SH-SY5Y (cell line): ENCODE measurements at regions not wholly inside any gene's neighbourhood (a gene's known extent, or its start where the extent isn't known, plus 50 kb on each side); places are given as distances from the start of the nearest gene placed in this dataset.

Experiments
- GATA2 ChIP-seq: IDR thresholded peaks from 2 replicates; pipeline ENCODE4 v1.6.1; 2011; ENCODE audit warnings: mild to moderate bottlenecking, low read depth, low read length
- GATA3 ChIP-seq: IDR thresholded peaks from 2 replicates; pipeline ENCODE4 v1.6.1; 2011; ENCODE audit warnings: low read depth, mild to moderate bottlenecking, low read length, moderate library complexity

DNA sequence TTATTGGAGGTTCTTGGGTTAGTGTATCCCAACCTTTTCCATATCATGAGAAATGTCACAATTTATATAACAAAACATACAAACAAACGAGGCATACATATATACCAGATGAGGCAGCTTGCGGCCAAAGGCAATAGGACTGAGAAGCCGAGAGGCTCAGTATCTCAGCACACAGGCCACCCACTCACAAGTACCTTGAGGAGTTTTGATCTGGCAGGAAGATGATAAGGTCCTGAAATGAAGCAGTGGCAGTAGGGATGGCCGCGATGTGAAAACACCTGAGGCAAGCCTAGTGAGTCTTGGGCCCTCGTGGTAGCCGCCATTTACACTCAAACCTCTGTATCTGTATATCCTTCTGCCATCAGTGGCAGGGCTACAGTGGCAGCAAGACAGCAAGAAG lies 55.3 kb upstream of the PRPS1 start:
- TF ChIP-seq GATA2: no peak
- TF ChIP-seq GATA3: no peak

DNA sequence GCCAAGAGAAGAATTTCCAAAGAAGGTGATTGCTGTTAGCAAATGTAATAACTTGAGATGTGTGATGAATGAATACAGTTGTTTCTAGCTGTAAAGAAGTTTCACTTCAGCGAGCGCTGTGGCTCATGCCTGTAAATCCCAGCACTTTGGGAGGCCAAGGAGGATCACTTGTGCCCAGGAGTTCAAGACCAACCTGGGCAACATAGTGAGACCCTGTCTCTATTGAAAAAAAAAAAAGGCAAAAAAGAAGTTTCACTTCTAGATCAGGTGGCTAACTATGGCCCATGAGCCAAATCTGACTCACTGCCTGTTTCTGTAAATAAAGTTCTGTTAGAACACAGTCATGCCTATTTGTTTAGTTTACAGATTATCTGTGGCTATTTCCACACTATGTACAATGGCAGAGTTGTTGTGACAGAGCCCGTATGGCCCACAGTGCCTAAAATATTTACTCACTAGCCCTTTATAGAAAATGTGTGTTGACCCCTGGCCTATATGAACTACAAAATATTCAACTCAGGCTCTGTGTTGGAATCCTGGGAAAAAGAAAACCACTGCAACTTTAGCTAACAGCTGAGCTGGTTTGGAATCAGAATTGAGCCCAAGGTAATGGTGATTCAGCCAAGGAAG lies 54.1 kb upstream of the PRPS1 start:
- TF ChIP-seq GATA3: no peak
- no peak for TF ChIP-seq GATA2

DNA sequence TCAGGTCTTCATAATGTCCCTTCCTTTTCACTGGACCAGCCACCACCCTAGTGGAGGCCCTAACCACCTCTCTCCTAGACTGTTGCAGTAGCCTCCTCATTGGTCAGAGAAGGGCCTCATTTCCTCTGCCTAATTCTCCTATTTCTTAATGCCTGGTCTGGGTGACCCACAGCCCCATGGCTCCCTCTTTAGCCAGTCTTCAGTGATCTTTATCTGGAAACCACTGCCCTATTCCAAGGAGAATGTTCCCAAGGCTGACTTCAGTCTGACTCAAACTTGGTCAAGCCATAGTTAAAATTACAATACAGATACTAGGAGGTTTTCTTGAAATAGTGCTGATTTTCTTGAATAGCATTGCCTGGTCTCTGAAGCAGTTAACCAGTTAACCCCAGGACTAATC lies 53.6 kb upstream of the PRPS1 start:
- TF ChIP-seq GATA2: no peak
- TF ChIP-seq GATA3: no peak

DNA sequence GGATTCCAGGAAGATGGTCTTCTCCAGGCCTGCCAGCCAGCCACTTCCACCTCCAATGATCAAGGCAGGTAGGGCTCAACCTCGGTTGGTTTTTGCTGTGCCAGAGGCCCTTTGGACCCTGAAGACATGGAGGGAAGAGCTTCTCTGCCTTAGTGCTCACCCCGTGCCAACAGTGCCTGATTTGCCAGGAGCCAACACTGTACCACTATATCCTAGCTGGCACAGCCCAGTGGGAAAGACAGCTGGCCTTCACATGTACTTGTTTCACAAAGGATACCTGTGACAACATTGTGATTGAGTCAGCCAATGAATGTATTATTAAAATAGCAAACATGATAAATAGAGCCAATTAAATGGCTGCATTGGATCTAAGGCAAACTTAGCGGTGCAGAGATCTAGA lies 51.9 kb upstream of the PRPS1 start:
- TF ChIP-seq GATA2 (no peak), GATA3 (no peak)

DNA sequence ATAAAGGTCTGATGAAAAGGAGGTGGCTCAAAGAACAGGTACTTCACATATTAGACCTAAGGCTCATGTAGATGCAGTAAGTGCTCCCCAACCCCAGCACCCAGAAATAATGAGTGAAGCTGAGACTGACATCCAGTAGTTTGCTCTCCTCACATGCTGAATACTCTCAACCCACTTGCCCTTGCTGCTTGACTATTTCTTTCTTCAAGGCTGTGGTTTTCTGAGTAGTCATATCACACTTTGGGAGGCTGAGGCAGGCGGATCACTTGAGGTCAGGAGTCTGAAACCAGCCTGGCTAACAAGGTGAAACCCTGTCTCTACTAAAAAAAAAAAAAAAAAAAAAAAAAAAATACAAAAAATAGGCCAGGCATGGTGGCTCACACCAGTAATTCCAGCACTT lies 51.5 kb upstream of the PRPS1 start:
- no peak for TF ChIP-seq GATA2
- TF ChIP-seq GATA3: no peak

DNA sequence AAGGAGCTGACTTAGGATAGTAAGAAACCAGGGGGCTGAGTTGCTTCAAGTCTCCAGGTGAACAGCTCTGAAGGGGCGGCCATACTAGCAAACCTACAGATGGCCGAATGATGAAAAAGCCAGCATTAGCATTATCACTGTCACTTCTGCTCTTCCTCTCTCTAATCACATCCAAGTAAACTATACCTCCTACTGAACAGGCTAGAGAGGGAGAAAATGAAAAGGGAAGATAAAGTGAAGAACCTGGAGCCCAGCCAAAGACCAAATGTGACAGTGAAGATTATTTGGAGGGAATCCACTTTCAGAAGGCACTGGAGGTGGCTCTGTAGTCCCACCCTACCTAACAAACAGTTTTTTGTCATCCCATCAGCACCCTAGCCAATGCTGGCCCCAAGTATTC lies 50.4 kb upstream of the PRPS1 start:
- TF ChIP-seq GATA2: no peak
- TF ChIP-seq GATA3: no peak
